ENCODE measurements at regions not wholly inside any gene's neighbourhood (a gene's known extent, or its start where the extent isn't known, plus 50 kb on each side); places are given as distances from the start of the nearest gene placed in this dataset.

DNA sequence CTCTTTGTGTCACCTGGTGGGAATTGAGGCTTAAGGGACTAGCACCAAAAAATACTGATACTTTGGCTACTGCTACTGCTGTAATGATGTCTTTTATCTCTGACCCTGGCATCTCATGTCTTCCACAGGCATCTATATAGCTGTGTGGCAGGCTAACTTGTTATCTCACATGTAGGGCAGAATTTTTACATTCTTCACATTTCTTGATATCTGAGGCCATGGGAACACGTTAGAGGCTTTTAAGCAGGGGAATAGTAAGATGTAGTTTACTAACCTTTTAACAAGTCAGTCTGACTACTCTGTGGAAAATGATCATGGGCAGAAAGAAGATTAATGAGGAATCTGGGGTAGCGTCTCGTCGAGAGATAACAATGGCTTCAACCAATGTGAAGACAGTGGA, 498.4 kb downstream of the PCNX1 start:
- TF ChIP-seq, protein P1, sequence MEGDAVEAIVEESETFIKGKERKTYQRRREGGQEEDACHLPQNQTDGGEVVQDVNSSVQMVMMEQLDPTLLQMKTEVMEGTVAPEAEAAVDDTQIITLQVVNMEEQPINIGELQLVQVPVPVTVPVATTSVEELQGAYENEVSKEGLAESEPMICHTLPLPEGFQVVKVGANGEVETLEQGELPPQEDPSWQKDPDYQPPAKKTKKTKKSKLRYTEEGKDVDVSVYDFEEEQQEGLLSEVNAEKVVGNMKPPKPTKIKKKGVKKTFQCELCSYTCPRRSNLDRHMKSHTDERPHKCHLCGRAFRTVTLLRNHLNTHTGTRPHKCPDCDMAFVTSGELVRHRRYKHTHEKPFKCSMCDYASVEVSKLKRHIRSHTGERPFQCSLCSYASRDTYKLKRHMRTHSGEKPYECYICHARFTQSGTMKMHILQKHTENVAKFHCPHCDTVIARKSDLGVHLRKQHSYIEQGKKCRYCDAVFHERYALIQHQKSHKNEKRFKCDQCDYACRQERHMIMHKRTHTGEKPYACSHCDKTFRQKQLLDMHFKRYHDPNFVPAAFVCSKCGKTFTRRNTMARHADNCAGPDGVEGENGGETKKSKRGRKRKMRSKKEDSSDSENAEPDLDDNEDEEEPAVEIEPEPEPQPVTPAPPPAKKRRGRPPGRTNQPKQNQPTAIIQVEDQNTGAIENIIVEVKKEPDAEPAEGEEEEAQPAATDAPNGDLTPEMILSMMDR (IDR thresholded peaks at IDR 0.05): no peak
- ATAC-seq (ENCODE audit: low FRiP score): no peak
- DNase-seq (ENCODE audit: low spot score): no peak

- DNase-seq (ENCODE audit: low spot score) (no peak), ATAC-seq (ENCODE audit: low FRiP score) (no peak)
- TF ChIP-seq, protein P1 (IDR thresholded peaks at IDR 0.05): no peak
Observed at GRCh38 chr14:71408362-71409030, 501.2 kb downstream of the PCNX1 start.

GRCh38 chr14:71410578-71411284, 503.5 kb downstream of the PCNX1 start:
- ATAC-seq (ENCODE audit: low FRiP score) (no peak), DNase-seq (ENCODE audit: low spot score) (no peak)
- TF ChIP-seq, protein P1 (IDR thresholded peaks at IDR 0.05): no peak

DNA sequence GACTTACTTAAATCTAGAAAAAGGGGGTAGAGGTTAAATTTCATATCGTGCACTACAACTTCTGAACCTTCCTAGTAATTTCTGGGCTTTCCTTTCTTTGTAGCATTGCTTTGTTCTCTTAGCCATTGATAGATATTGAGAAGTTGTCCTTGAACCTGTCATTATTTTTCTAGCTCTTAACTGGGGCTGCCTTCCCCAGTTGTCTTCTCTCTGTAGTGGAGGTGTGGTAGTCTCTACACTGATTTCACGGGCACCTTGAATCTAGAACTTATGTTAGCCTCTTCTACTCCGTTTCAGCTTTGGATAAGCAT, 504.0 kb downstream of the PCNX1 start:
- TF ChIP-seq, protein P1 (IDR thresholded peaks at IDR 0.05): no peak
- ATAC-seq (ENCODE audit: low FRiP score): no peak
- no peak for DNase-seq (ENCODE audit: low spot score)

GRCh38 chr14:71411738-71412137, 504.5 kb downstream of the PCNX1 start:
- TF ChIP-seq, protein P1 (IDR thresholded peaks at IDR 0.05): no peak
- ATAC-seq (ENCODE audit: low FRiP score) (no peak), DNase-seq (ENCODE audit: low spot score) (no peak)

GRCh38 chr14:71414631-71415403, 507.6 kb downstream of the PCNX1 start:
- TF ChIP-seq, protein P1 (IDR thresholded peaks at IDR 0.05): no peak
- no peak for DNase-seq (ENCODE audit: low spot score)
- no peak for ATAC-seq (ENCODE audit: low FRiP score)
